MCF 10A (cell line): ENCODE measurements at regions not wholly inside any gene's neighbourhood (a gene's known extent, or its start where the extent isn't known, plus 50 kb on each side); places are given as distances from the start of the nearest gene placed in this dataset.
A peak's percentile ranks its signal among the peaks of the same experiment; 100 is the strongest.

Experiments
- BruUV-seq: library from RNA; stranded (reverse); fragments of 400-500 nt; replicated peaks from 2 replicates; lab custom pipeline; 2021; lab: Mats Ljungman, UMichigan
- CTCF ChIA-PET: fragments of 300-600 bp; sonication (Branson Sonifier 250); formaldehyde crosslinking; extraction: SDS; loops from one replicate; lab custom pipeline; 2021; ENCODE audit warnings: antibody characterized with exemption, inconsistent platforms; lab: Yijun Ruan, JAX
- POLR2A ChIA-PET: fragments of 300-600, 350-650 bp; sonication (Branson Sonifier 250); formaldehyde crosslinking; extraction: SDS; loops from one replicate; lab custom pipeline; 2020; ENCODE audit warnings: antibody characterized with exemption, inconsistent platforms; lab: Yijun Ruan, JAX
- DNase-seq: peaks from one replicate; pipeline ENCODE4 v3.0.0-alpha.2; 2018; ENCODE audit not compliant: unreplicated experiment
- H3K27ac Mint-ChIP-seq: one replicate; pipeline ENCODE4 v1.8.0; 2022; ENCODE audit warnings: mild to moderate bottlenecking, low read depth, mixed read lengths; ENCODE audit not compliant: unreplicated experiment
- H3K27me3 Mint-ChIP-seq: one replicate; pipeline ENCODE4 v1.8.0; 2022; ENCODE audit warnings: mixed read lengths; ENCODE audit not compliant: insufficient read depth, unreplicated experiment
- H3K36me3 Mint-ChIP-seq: one replicate; pipeline ENCODE4 v1.8.0; 2022; ENCODE audit warnings: mild to moderate bottlenecking, moderate library complexity, mixed read lengths; ENCODE audit not compliant: insufficient read depth, unreplicated experiment
- H3K4me1 Mint-ChIP-seq: one replicate; pipeline ENCODE4 v1.8.0; 2022; ENCODE audit warnings: mixed read lengths; ENCODE audit not compliant: insufficient read depth, unreplicated experiment
- H3K4me3 Mint-ChIP-seq: one replicate; pipeline ENCODE4 v1.8.0; 2022; ENCODE audit warnings: mild to moderate bottlenecking, moderate library complexity, mixed read lengths; ENCODE audit not compliant: unreplicated experiment
- H3K9me3 Mint-ChIP-seq: one replicate; pipeline ENCODE4 v1.8.0; 2022; ENCODE audit warnings: mixed read lengths; ENCODE audit not compliant: unreplicated experiment
- CTCF ChIP-seq: fragments of 200-600 bp; IDR thresholded peaks from one replicate; pipeline ENCODE4 v1.8.0; 2022; ENCODE audit warnings: antibody characterized with exemption, mild to moderate bottlenecking; ENCODE audit not compliant: unreplicated experiment
- intact Hi-C: fragments of 100-400 bp; cut with micrococcal nuclease; formaldehyde crosslinking; loops from 2 replicates; pipeline ENCODE4 v1.14.1; 2022

- POLR2A ChIA-PET, result interaction anchor here (0.7 kb wide), 1 partner anchor 274 kb away, joined by 3 read pairs; no protein-coding TSS in a partner anchor
- Mint-ChIP-seq H3K36me3 (no peaks in the 10 kb centered on the region), H3K27ac (no peak overlapping the region), H3K9me3 (no peaks in the 10 kb centered on the region), H3K4me1 (no peaks in the 10 kb centered on the region), H3K4me3 (no peak overlapping the region), H3K27me3 (no peaks in the 10 kb centered on the region)
- no TSS peak for BruUV-seq
- peak; percentile 69 for DNase-seq
- CTCF ChIA-PET, result interaction anchor here (0.7 to 4.4 kb wide), 2 partner anchors 14 to 15 kb away, joined by 3 to 29 read pairs; no protein-coding TSS in a partner anchor
- intact Hi-C loops, result no loop called here
- no peak for TF ChIP-seq CTCF
Measured at GRCh38 chr1:76006234-76006633, 68.3 kb upstream of the ST6GALNAC3 start.

GRCh38 chr1:76010802-76011201, 63.7 kb upstream of the ST6GALNAC3 start:
- Mint-ChIP-seq H3K9me3 (no peaks in the 10 kb centered on the region), H3K4me1 (no peaks in the 10 kb centered on the region), H3K27me3 (no peaks in the 10 kb centered on the region), H3K36me3 (no peaks in the 10 kb centered on the region), H3K27ac (no peak overlapping the region), H3K4me3 (no peak overlapping the region)
- intact Hi-C loops, result no loop called here
- DNase-seq, result no peak
- CTCF ChIA-PET, result interaction anchor here (0.6 to 1.6 kb wide), 2 partner anchors 41 to 47 kb away, joined by 3 to 4 read pairs; no protein-coding TSS in a partner anchor
- POLR2A ChIA-PET, result no interaction called here
- TF ChIP-seq CTCF, result no peak
- BruUV-seq, result no TSS peak

GRCh38 chr1:76012341-76013205, 62.0 kb upstream of the ST6GALNAC3 start:
- intact Hi-C loops, result no loop called here
- ChIA-PET POLR2A (no interaction called here), CTCF (interaction anchor here (1.2 to 1.3 kb wide), 2 partner anchors 22 to 624 kb away, joined by 3 to 5 read pairs; no protein-coding TSS in a partner anchor)
- Mint-ChIP-seq H3K4me1 (no peaks in the 10 kb centered on the region), H3K4me3 (no peak overlapping the region), H3K9me3 (no peaks in the 10 kb centered on the region), H3K27me3 (no peaks in the 10 kb centered on the region), H3K36me3 (no peaks in the 10 kb centered on the region), H3K27ac (no peak overlapping the region)
- TF ChIP-seq CTCF, result no peak
- BruUV-seq, result no TSS peak
- DNase-seq, result no peak

GRCh38 chr1:76013206-76013581, 61.4 kb upstream of the ST6GALNAC3 start:
- no peaks in the 10 kb centered on the region for H3K4me1 Mint-ChIP-seq
- no peak overlapping the region for H3K4me3 Mint-ChIP-seq
- no peak for DNase-seq
- no TSS peak for BruUV-seq
- ChIA-PET CTCF (no interaction called here), POLR2A (no interaction called here)
- intact Hi-C loops, result no loop called here
- no peaks in the 10 kb centered on the region for H3K9me3 Mint-ChIP-seq
- no peak for TF ChIP-seq CTCF
- no peaks in the 10 kb centered on the region for H3K27me3 Mint-ChIP-seq
- H3K27ac Mint-ChIP-seq, result no peak overlapping the region
- H3K36me3 Mint-ChIP-seq, result no peaks in the 10 kb centered on the region
